Eye (tissue), 1 donor: ENCODE measurements at regions not wholly inside any gene's neighbourhood (a gene's known extent, or its start where the extent isn't known, plus 50 kb on each side); places are given as distances from the start of the nearest gene placed in this dataset.
"Not testable (repeated sequence)": the region's sequence is repeated elsewhere in the genome, so short reads cannot be mapped to it uniquely, and the experiment has no call there.

Source experiments
- DNase-seq: peaks from one replicate; pipeline ENCODE4 v3.0.0-alpha.2; 2015

DNA sequence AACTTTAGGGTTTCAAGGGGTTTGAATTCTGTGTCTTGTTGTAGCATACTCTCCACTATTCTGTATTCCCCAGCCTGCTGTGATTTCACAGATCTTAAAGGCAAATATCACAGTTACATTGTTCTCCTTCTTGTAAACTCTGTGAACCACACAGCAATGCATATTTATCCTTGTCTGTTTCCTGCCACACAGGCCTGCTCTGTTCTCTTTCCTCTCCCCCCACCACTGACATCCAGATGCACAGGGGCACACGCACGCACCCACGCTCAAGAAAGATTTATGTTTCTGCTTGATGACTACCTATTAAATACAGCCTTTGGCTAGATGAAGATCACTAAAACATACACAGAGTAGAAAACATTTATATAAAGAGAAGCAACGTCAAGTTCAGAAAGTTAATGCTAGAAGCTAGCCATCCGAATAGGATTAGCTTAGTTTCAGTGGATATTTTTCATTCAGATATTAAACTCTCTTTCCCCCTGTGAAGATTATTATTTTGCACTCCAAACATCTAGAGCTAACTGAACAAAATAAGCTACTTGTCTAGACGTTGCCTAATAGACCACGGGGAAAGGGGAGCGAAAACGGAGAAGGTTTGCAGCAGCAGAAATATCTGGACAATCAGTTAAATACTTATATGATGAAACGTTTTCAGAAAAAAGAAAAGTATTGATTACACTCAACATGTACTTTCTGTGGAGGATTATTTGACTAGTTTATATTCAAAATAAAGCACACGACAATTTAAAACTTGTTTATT is 193.1 kb upstream of the SEMA3C start:
- peak; percentile 28 for DNase-seq

DNA sequence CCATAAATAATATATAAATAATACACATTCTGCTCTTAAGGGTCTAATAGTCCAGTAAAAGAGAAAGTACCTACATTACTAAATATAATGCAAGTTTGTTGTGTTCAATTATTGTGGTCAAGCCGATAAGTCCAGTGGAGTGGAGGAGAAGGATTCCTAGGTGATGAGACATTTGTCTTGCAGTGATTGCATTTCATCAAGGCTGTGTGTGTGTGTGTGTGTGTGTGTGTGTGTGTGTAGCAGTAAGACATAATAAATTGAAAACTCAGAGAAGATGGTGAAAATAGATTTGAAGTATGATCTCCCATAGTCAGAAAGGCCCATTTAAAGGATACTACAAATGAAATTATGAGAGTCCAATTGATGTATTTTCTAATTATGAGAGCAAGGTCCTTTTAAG is 192.5 kb upstream of the SEMA3C start:
- DNase-seq = no peak

DNA sequence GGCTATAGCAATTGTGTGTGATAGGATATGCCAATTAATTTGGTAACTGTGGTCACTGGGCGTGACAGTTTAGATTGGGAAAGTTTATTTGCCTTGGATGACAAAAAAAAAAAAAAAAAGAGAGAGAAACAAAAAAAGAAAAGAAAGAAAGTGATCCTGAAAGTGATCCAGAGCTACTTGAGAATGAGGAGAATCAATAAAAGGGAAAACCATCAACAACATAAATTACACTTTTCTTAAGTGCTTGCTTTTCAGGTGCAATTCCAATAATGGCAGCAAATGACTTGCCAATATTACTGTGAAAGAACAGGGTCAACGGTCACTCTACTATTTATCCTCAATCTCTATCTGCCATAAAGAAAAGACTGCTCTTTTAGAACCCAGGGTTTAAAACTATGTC is 191.8 kb upstream of the SEMA3C start:
- no peak for DNase-seq

DNA sequence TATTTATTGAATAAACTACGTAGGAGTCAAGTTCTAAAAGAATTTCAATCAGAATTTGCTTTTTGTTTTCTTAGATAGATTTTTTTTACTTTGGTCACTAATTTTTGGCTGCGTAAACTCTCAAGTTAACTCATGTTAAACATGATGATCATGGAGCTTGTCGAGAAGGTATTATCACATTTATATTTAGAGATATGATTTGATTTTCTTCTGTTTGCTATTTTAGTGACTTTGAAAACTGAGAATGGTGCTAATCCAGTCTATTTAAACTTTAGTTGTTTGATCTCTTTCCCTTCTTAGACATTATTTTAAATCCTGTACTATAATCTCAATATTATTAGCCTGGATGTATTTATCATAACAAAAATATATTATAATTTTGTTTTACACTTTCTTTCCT is 179.4 kb upstream of the SEMA3C start:
- DNase-seq = no peak

DNA sequence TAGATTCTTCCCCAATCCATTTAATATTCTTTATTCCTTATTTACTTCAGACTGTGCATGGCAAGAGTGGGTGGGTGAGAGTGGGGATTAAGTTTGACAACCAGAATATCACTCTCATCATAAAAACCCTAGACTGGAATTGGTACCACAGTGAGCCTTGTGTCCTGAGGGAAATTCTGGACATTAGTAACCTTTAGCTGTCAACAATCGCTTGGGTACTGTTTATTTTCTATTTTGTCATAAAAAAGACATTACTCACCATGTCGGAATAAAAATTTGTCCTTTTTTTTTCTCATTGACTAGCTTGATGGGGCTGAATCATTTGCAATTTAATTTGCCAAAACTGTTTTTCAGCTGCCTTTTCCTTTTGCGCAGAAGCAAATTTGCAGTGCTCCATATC is 176.1 kb upstream of the SEMA3C start:
- DNase-seq = no peak

DNA sequence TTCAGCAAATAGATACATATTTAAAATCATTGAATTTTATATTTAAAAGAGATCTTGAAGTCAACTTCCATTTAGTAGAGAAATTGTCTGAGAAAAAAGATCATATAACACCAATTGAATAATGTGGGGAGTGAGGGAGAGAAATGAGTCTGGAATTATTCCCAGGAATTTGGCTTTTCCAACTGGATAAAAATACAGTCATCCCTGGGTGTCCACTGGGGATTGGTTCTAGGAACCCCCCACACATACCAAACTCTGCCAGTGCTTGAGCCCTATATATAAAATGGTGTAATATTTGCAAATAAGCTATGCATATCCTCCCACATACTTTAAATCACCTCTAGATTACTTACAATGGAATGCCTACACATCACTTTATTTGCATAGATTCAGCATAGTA is 162.8 kb upstream of the SEMA3C start:
- no peak for DNase-seq

DNA sequence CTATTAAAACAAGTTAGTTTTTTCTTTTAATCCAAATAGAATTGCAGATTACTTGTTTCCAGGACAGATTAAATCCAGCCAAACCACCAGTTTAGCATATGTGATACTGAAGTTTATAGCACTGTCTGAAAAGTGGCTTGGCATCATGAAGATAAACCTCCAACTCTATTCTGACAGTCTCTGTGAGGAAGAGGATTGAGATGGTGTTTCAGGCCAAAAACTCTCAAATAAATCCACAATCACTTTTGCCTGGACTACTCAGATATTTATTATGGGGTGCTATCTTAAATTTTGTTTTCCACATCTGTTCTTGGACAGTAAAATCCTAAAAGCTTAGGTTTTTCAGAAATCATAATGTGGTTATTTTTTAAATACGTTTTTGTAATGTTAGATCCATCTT is 161.7 kb upstream of the SEMA3C start:
- no peak for DNase-seq

DNA sequence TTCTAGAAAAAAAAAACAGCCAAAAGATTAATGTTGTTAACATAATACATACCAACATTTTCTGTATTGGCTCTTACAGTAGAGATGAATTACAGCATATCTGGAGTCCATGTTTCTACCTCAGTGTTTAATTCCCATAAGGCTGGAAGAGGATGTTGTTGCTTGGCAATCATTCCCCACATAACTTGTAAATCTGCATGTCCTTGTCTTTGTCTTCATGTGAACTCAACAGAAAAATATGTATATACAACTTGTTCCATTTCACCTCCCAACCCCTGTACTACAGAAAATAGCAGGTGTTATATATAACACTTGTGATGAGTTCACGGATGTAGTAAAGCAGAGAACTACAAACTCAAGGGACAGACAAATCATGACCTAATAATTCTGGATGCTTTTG is 160.9 kb upstream of the SEMA3C start:
- DNase-seq = peak; percentile 27

DNA sequence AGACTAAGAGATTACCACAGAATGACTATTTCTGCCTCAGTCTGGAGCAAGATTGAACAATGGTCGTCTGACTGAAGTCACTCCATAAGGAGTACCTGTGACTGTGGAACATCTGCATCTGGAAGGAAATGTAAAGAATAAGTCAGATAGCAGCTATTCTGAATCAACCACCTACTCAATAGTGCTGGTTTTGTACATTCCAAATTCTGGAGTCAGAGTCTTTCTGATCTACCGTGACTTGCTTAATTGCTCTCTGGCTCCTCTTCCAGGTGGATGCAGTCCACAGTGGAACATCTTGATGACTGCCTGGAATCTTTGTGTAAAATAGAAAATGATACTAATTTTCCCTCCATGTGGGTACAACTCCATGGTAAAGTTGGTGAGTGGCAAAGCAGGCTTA is 156.3 kb upstream of the SEMA3C start:
- no peak for DNase-seq

DNA sequence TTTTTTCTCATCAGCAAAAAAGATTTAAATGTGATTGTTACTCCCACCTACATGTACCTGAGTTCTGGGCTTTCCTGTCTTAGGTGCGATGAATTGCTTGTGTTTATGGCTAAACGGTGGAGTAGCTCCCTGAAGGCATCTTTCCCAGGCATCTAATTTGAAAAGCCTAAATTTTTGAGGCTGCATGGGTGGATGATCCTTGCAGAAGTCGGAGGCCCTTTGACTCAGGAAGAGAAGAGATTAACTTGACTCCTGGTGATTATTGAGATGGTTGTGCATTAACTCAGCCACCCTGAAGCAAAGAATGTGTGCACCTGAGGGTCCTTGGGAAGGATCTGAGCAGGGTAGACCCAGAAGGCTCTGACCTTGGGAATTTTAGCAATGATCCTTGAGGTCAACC is 155.6 kb upstream of the SEMA3C start:
- DNase-seq = no peak

DNA sequence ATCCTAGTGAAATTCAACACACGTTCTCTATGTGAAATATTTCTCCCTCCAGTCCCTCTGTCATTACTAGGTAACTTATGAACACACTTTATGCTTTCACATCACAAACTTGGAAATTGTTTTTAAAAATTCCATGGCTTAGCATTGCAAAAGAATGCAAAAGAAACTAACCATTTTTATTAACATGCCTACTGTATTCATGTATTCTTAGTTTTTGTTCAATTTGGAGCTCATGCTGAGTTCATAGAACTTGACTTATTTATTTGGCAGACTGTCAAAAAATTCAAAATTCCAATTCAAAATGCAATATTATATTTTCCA is 155.0 kb upstream of the SEMA3C start:
- no peak for DNase-seq

DNA sequence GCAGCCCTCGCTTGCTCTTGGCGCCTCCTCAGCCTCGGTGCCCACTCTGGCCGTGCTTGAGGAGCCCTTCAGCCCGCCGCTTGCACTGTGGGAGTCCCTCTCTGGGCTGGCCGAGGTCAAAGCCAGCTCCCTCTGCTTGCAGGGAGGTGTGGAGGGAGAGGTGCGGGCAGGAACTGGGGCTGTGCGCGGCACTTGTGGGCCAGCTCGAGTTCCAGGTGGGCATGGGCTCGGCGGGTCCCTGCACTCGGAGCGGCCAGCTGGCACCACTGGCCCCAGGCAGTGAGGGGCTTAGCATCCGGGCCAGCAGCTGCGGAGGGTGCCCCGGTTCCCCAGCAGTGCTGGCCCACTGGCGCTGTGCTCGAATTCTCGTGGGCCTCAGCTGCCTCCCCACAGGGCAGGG is 152.1 kb upstream of the SEMA3C start:
- no peak for DNase-seq

DNA sequence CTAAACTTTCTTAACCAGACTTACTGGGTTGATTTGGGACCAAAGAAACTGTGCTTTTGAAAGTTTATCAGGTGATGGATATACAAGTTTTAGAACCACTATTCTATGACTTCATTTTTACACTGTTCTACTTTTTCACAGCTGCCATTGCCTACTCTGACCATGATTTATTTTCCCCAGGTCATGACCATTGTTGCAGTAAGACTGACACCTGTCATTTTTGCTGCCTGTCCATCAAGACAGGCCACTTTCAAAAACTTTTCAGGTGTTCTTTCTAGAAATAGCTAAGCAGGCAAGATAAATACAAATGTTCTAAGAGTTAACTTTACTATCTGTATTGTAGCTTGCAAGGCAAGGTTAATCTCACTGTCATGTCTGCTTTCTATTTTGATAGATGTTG is 147.9 kb upstream of the SEMA3C start:
- DNase-seq = no peak

DNA sequence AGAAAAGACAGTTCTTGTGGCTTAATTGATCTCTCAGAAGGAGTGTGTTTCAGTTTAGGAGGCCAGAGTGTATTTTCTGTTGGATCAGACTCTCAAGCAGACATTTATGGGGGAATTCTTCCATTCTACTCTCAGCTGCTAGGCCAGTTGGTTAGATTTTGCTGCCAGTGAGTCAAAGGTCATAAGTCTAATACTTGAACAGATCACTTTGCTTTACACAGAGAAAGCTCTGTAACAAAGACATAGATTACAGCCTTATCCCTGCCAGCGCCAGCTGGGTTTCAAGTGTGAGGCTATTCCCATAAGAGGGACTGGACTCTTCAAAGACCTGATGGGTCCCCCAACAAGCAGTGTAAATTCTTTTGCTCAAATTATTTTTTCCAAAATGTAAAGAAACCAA is 145.6 kb upstream of the SEMA3C start:
- peak; percentile 41 for DNase-seq

DNA sequence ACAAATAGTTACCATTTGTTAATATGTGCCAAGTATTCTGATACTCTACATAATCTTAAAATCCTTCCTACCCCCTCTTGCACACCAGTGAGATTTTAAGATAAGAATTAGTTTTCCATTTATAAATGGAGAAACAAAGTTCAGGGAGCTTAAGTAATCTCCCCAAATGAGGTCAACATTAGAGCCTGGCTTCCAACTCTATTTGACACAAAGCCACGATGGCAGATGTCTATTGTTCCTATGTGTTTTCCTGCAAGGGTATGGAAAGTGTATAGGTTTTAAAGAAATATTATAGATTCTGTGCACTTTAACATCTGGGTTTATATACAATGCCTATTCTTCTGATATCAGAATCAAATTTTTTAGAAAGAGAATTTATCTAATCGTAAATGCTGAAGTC is 143.9 kb upstream of the SEMA3C start:
- DNase-seq = peak; percentile 30

DNA sequence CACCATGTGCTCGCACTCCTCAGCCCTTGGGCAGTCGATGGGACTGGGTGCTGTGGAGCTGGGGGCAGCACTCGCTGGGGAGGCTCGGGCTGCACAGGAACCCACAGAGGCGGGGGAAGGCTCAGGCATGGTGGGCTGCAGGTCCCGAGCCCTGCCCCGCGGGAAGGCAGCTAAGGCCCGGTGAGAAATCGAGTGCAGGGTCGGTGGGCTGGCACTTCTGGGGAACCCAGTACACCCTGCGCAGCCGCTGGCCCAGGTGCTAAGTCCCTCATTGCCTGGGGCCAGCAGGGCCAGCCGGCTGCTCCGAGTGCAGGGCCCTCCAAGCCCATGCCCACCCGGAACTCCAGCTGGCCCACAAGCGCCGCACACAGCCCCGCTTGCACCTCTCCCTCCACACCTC is 138.6 kb upstream of the SEMA3C start:
- not testable (repeated sequence) for DNase-seq

DNA sequence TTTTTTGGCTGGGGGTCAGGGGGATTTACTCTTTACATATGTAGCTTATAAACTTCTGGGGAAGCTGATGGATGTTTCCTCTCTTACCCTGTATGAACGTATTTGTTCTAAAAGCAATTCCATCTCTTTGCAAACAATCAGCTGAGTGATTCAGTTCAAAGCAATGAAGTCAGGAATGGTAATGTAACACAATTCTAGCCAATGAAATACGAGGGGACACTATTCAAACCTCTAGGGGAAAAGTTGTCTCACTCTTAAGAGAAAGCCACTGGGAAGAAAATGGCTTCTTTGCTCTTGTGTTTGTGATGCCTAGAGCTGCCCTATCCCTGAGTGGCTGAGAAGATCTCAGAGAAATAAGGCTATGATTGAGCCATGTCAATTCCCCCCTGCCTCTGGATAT is 134.8 kb upstream of the SEMA3C start:
- DNase-seq = no peak

DNA sequence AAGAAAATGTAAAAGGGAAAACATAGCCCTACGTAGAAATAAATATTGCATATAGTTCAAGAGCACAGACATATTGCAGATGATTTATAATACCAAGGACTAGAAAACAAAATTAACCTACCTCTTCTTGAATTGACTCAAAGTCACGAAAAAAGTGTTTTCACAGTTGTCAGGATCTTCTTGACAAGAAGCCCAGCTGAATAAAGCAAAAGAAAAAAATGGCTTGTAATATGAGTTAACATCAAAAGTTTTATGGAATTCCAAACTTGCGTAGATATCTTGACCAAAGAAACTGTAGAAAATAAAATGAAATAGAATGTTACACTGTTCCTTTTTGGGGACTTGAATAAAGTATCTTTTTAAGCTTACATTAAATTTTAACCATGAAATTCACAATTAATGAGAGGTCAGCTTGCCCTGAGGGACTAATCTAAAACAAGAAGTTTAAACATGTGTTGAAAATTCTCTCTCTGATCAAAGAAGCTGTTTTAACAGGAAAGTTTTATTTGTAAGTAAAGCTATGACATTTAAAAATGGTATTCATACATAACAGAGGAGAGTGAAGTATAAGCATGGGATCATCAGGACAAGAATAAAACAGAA is 133.1 kb upstream of the SEMA3C start:
- DNase-seq = no peak

DNA sequence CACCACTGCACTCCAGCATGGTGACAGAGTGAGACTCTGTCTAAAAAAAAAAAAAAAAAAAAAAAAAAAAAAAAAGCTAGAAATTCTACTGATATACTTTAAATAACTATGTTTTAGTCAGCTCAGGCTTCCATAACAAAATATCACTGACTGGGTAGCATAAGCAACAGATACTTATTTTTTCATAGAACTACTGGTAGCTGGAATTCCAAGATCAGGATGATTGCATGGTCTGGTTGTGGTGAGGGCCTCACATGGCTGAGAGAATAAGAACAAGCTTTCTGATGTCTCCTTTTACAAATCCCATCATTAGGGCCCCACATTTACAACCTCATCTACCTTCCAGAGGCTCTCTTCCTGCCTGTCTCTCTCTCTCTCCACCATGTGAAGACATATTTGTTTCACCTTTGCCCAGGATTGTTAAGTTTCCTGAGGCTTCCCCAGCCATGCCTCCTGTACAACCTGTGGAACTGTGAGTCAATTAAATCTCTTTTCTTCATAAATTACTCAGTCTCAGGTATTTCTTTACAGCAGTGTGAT is 126.7 kb upstream of the SEMA3C start:
- DNase-seq = no peak

DNA sequence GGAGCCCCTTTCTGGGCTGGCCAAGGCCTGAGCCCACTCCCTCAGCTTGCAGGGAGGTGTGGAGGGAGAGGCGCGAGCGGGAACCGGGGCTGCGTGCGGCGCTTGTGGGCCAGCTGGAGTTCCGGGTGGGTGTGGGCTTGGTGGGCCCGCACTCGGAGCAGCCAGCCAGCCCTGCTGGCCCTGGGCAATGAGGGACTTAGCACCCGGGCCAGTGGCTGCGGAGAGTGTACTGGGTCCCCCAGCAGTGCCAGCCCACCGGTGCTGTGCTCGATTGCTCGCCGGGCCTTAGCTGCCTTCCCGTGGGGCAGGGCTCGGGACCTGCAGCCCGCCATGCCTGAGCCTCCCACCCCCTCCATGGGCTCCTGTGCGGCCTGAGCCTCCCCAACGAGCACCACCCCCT is 123.8 kb upstream of the SEMA3C start:
- not testable (repeated sequence) for DNase-seq

DNA sequence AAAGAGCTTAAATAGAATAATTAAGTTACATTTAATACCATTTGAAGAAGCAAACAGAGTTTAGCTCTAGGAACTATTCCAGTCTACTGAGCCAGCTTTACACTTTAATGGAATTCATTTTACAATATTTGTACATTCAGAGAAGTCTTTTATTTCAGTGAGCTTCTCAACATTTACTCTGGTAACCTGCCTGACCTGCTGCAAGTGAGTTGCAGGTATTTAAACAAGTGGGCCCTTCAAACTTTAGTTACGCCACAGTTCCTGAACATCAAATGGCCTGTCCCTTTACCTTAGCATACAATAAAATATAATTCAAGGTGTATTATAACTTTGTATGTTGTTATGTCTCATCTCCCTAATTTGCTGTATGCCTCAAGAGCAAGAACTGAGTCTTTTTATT is 121.6 kb upstream of the SEMA3C start:
- DNase-seq = no peak

DNA sequence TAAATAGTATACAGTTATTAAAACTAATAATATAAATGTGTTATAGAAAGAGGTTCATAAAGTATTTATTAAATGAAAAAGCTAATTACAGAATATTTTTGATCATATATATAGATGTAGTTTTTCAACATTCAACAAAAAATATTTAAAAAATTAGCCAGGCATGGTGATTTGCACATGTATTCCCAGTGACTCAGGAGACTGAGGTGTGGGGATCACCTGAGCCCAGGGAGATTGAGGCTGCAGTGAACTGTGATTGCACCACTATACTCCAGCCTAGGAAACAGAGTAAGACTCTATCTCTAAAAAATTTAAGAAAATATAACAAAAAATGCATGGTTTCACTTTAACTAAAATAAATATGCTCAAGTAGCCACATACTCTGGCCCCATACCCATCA is 118.0 kb upstream of the SEMA3C start:
- no peak for DNase-seq

DNA sequence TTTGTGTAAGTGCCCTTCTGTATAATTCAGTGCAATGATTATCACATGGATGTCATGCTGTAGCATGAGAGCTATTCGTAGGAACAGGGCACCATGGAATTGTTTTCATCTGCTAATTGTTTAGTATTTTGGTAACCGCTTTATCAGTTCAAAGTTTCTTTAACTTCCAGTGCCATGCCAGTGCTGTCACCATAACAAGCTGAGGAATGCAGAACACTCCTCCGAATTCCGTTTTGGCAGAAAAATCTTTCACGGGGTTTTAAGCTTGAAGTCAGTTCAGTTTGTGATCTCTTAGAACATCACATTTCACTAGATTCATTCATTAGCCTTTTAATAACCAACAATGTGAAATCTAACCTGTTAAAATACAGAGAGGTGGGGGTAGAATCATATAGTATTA is 117.2 kb upstream of the SEMA3C start:
- peak; percentile 10 for DNase-seq

DNA sequence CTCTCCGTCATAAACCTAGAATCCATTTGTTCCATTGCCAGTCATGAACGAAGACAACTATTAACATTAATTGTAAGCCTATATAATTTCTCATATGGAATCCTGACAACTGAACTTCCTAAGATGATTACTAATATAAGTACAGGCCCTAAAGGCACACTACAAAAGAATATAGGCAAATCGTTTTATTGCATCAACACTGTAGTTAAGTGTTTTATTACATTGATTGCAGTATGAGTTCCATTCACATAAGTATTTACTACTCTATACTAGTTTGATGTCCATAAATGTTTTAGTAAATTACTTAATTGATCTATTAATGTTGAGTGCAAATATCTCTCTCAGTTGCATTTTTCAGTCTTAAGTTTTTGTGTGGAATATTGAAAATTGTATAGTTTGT is 113.1 kb upstream of the SEMA3C start:
- DNase-seq = no peak

DNA sequence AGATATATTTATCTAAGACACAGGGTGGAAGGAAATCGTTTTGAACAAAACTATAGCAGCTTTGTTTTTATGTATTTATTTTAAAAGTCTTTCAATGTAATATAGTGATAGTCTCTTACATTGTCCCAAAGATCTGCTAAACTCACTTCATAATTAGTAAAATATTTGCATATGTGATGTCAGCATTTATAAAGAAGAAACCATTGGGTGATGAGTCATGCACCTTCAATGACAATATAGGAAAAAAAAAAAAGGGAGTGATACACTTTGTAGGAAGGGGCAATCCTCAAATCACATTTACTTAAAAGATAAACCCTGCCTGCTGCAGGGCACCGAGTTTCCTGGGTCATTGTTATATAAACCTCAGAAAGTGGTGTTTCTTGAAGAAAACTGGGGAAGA is 112.4 kb upstream of the SEMA3C start:
- DNase-seq = no peak
